ENCODE measurements at regions not wholly inside any gene's neighbourhood (a gene's known extent, or its start where the extent isn't known, plus 50 kb on each side); places are given as distances from the start of the nearest gene placed in this dataset.

DNA sequence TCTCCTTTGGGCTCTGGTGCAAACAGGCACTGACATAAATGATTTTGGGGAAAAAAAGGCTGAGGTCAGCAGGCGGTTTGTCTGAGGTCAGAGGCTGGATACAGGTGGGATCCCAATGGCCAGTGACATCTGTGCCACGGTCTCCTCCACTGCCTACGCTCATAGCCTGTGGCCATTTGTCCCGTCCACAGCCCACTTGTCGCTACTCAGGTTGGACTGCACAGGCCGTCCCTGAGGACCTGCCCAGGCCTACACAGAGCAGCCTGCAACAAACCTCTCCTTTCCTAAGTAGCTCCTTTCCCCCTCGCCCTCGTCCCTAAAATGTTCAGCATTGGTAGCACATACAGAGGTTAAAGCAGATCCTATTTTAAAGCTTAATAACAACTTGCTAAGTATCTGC is 150.7 kb downstream of the ZBTB18 start (continued):
- TF ChIP-seq ATF6 (CRISPR knock-in tag; IDR thresholded peaks at IDR 0.05) (no peak), ETV6 (CRISPR knock-in tag; IDR thresholded peaks at IDR 0.05) (no peak), FOXJ3 (CRISPR knock-in tag; IDR thresholded peaks at IDR 0.05; ENCODE audit: borderline replicate concordance) (no peak), SP1 (CRISPR knock-in tag; conservative IDR thresholded peaks at IDR 0.05) (no peak), EMX1 (CRISPR knock-in tag; IDR thresholded peaks at IDR 0.05) (no peak), ZNF423 (CRISPR knock-in tag; IDR thresholded peaks at IDR 0.05) (no peak), SOX15 (CRISPR knock-in tag; IDR thresholded peaks at IDR 0.05) (no peak), CBFB (CRISPR knock-in tag; IDR thresholded peaks at IDR 0.05; ENCODE audit: low read depth) (no peak)
- TF ChIP-seq, protein P1, sequence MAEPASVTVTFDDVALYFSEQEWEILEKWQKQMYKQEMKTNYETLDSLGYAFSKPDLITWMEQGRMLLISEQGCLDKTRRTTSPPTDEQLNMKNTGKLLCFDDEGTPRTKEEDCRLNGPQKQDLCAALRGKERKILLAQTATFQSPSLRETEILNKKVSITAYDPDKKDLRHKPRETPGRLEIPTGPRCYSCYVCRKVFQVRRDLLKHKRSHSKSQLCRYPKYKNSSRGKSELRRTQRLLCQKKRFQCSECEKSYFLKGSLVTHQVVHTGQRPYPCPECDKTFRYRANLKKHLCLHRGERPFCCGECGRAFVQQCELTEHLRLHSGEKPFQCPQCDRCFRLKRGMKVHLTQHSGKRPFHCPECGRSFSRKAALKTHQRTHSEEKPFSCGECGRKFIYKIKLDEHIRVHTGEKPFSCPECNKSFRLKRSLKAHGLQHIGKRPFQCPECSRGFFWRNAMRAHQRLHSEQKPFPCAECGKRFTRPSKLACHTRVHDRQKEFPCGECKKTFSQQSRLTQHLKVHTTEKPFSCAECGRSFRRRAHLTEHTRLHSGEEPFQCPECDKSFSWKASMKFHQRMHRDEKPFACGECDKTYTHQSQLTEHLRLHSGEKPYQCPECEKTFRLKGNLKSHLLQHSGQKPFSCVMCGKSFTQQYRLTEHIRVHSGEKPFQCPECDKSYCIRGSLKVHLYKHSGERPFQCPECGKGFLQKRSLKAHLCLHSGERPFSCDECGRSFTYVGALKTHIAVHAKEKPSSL (CRISPR knock-in tag; conservative IDR thresholded peaks at IDR 0.05): no peak

DNA sequence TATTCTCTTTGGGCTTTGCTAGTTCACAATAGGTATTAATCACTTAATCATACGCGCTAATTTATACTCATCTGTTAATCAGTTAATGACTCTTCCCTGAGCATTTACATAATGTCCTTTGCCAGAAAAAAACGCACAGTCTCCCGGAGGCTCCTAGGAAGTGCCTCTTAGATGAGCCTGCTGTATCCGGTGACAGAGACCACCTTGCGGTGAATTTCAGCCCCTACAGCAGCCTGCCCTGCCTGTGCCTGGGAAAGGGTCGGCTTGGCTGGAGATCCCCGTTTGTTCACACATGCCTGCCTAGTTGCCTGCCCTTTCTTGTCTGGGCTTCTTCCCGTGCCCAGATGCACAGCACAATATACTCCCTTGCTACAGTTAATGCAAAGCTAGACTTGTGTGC is 152.9 kb downstream of the ZBTB18 start:
- peaks cover 3% of the 10 kb centered on the region; the same call in 1 of the 2 replicates for H3K27me3 Mint-ChIP-seq (ENCODE audit: low read depth)
- CTCF ChIA-PET: no interaction called here
- no peaks in the 10 kb centered on the region for H3K36me3 Mint-ChIP-seq
- ATAC-seq: no peak
- H3K4me1 Mint-ChIP-seq: no peaks in the 10 kb centered on the region
- POLR2A ChIA-PET: no interaction called here
- no peak overlapping the region for H3K4me3 Mint-ChIP-seq
- H3K9me3 Mint-ChIP-seq: no peaks in the 10 kb centered on the region
- TF ChIP-seq, protein P2, sequence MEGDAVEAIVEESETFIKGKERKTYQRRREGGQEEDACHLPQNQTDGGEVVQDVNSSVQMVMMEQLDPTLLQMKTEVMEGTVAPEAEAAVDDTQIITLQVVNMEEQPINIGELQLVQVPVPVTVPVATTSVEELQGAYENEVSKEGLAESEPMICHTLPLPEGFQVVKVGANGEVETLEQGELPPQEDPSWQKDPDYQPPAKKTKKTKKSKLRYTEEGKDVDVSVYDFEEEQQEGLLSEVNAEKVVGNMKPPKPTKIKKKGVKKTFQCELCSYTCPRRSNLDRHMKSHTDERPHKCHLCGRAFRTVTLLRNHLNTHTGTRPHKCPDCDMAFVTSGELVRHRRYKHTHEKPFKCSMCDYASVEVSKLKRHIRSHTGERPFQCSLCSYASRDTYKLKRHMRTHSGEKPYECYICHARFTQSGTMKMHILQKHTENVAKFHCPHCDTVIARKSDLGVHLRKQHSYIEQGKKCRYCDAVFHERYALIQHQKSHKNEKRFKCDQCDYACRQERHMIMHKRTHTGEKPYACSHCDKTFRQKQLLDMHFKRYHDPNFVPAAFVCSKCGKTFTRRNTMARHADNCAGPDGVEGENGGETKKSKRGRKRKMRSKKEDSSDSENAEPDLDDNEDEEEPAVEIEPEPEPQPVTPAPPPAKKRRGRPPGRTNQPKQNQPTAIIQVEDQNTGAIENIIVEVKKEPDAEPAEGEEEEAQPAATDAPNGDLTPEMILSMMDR (IDR thresholded peaks at IDR 0.05): no peak
- no peak for TF ChIP-seq JAZF1 (CRISPR knock-in tag; IDR thresholded peaks at IDR 0.05)
- TF ChIP-seq, protein P3, sequence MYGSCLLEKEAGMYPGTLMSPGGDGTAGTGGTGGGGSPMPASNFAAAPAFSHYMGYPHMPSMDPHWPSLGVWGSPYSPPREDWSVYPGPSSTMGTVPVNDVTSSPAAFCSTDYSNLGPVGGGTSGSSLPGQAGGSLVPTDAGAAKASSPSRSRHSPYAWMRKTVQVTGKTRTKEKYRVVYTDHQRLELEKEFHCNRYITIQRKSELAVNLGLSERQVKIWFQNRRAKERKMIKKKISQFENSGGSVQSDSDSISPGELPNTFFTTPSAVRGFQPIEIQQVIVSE (CRISPR knock-in tag; IDR thresholded peaks at IDR 0.05; ENCODE audit: borderline replicate concordance): no peak
- no peak for TF ChIP-seq ATF1 (CRISPR knock-in tag; IDR thresholded peaks at IDR 0.05)
- no peak for TF ChIP-seq MXD4 (CRISPR knock-in tag; IDR thresholded peaks at IDR 0.05; ENCODE audit: borderline replicate concordance)
- no peak for TF ChIP-seq ZNF263 (CRISPR knock-in tag; IDR thresholded peaks at IDR 0.05; ENCODE audit: low read depth)
- no peak for TF ChIP-seq PRRX2 (CRISPR knock-in tag; IDR thresholded peaks at IDR 0.05)
- no peak for TF ChIP-seq SMAD4 (CRISPR knock-in tag; IDR thresholded peaks at IDR 0.05)
- no peak for TF ChIP-seq ATF3 (CRISPR knock-in tag; conservative IDR thresholded peaks at IDR 0.05)
- TF ChIP-seq, protein P4, sequence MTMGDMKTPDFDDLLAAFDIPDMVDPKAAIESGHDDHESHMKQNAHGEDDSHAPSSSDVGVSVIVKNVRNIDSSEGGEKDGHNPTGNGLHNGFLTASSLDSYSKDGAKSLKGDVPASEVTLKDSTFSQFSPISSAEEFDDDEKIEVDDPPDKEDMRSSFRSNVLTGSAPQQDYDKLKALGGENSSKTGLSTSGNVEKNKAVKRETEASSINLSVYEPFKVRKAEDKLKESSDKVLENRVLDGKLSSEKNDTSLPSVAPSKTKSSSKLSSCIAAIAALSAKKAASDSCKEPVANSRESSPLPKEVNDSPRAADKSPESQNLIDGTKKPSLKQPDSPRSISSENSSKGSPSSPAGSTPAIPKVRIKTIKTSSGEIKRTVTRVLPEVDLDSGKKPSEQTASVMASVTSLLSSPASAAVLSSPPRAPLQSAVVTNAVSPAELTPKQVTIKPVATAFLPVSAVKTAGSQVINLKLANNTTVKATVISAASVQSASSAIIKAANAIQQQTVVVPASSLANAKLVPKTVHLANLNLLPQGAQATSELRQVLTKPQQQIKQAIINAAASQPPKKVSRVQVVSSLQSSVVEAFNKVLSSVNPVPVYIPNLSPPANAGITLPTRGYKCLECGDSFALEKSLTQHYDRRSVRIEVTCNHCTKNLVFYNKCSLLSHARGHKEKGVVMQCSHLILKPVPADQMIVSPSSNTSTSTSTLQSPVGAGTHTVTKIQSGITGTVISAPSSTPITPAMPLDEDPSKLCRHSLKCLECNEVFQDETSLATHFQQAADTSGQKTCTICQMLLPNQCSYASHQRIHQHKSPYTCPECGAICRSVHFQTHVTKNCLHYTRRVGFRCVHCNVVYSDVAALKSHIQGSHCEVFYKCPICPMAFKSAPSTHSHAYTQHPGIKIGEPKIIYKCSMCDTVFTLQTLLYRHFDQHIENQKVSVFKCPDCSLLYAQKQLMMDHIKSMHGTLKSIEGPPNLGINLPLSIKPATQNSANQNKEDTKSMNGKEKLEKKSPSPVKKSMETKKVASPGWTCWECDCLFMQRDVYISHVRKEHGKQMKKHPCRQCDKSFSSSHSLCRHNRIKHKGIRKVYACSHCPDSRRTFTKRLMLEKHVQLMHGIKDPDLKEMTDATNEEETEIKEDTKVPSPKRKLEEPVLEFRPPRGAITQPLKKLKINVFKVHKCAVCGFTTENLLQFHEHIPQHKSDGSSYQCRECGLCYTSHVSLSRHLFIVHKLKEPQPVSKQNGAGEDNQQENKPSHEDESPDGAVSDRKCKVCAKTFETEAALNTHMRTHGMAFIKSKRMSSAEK (CRISPR knock-in tag; IDR thresholded peaks at IDR 0.05; ENCODE audit: borderline replicate concordance): no peak
- TF ChIP-seq NR1H2 (CRISPR knock-in tag; IDR thresholded peaks at IDR 0.05): no peak
- TF ChIP-seq TCF7 (CRISPR knock-in tag; IDR thresholded peaks at IDR 0.05; ENCODE audit: low read depth): no peak
- TF ChIP-seq FOXK1 (CRISPR knock-in tag; IDR thresholded peaks at IDR 0.05): no peak
- no peak for TF ChIP-seq ZNF138 (CRISPR knock-in tag; conservative IDR thresholded peaks at IDR 0.05)
- no peak for TF ChIP-seq NFATC4 (CRISPR knock-in tag; IDR thresholded peaks at IDR 0.05)
- no peak for TF ChIP-seq NR2C2 (CRISPR knock-in tag; IDR thresholded peaks at IDR 0.05)
- TF ChIP-seq ETV6 (CRISPR knock-in tag; IDR thresholded peaks at IDR 0.05): no peak
- H3K27ac Mint-ChIP-seq: no peak overlapping the region
- no peak for DNase-seq (ENCODE audit: low spot score)
